Liver (tissue), 8 donors: ENCODE measurements at regions not wholly inside any gene's neighbourhood (a gene's known extent, or its start where the extent isn't known, plus 50 kb on each side); places are given as distances from the start of the nearest gene placed in this dataset.

Experiments used
- DNase-seq: peaks from one replicate; pipeline ENCODE4 v3.0.0-alpha.2; 2017; ENCODE audit warnings: low spot score
- H3K27ac ChIP-seq, 2 donors: one replicate each; pipeline ENCODE4 v1.7.0; 2013; ENCODE audit warnings: inconsistent platforms in 2 of 2, low read length in 2 of 2, control low read depth in 1 of 2, low read depth in 1 of 2, mild to moderate bottlenecking in 1 of 2
- H3K27me3 ChIP-seq, 4 donors: one replicate each; pipeline versions ENCODE4 v1.6.1 to v1.7.0; 2013; ENCODE audit warnings: low read length in 3 of 4, inconsistent platforms in 1 of 4, mild to moderate bottlenecking in 1 of 4, moderate library complexity in 1 of 4; ENCODE audit not compliant: control insufficient read depth in 4 of 4, insufficient read depth in 4 of 4
- H3K36me3 ChIP-seq, 4 donors: one replicate each; pipeline versions ENCODE4 v1.6.1 to v1.7.0; 2013; ENCODE audit warnings: low read length in 3 of 4, mild to moderate bottlenecking in 3 of 4, low read depth in 1 of 4, moderate library complexity in 1 of 4; ENCODE audit not compliant: control insufficient read depth in 4 of 4, insufficient read depth in 3 of 4
- H3K4me1 ChIP-seq, 4 donors: one replicate each; pipeline versions ENCODE4 v1.6.1 to v1.7.0; 2013; ENCODE audit warnings: low read length in 3 of 4, mild to moderate bottlenecking in 3 of 4, moderate library complexity in 1 of 4; ENCODE audit not compliant: control insufficient read depth in 4 of 4, insufficient read depth in 4 of 4
- H3K4me3 ChIP-seq, 3 donors: one replicate each; pipeline versions ENCODE4 v1.6.1 to v1.7.0; 2013; ENCODE audit warnings: low read length in 3 of 3, control low read depth in 1 of 3, low read depth in 1 of 3, mild to moderate bottlenecking in 1 of 3
- H3K9ac ChIP-seq, 2 donors: one replicate each; pipeline ENCODE4 v1.7.0; 2013; ENCODE audit warnings: low read length in 2 of 2, mild to moderate bottlenecking in 2 of 2, moderate library complexity in 2 of 2, control low read depth in 1 of 2, low read depth in 1 of 2
- H3K9me3 ChIP-seq, 4 donors: one replicate each; pipeline versions ENCODE4 v1.6.1 to v1.7.0; 2013; ENCODE audit warnings: low read length in 3 of 4; ENCODE audit not compliant: control insufficient read depth in 4 of 4
- FOXA1 ChIP-seq: IDR thresholded peaks from 2 replicates; pipeline ENCODE4 v1.6.1; 2016; ENCODE audit warnings: antibody characterized with exemption
- FOXA2 ChIP-seq: IDR thresholded peaks from 2 replicates; pipeline ENCODE4 v1.6.1; 2016; ENCODE audit warnings: antibody characterized with exemption
- HNF4G ChIP-seq: IDR thresholded peaks from 2 replicates; pipeline ENCODE4 v1.6.1; 2016; ENCODE audit warnings: antibody characterized with exemption
- NR2F2 ChIP-seq: IDR thresholded peaks from 2 replicates; pipeline ENCODE4 v1.6.1; 2016; ENCODE audit warnings: antibody characterized with exemption
- REST ChIP-seq: IDR thresholded peaks from 2 replicates; pipeline ENCODE4 v1.6.1; 2016; ENCODE audit warnings: antibody characterized with exemption, mild to moderate bottlenecking
- RXRA ChIP-seq, 2 donors: IDR thresholded peaks; 2 replicates each; pipeline ENCODE4 v1.6.1; 2017 to 2018; ENCODE audit warnings: antibody characterized with exemption in 2 of 2, mild to moderate bottlenecking in 1 of 2
- SP1 ChIP-seq: IDR thresholded peaks from 2 replicates; pipeline ENCODE4 v1.6.1; 2018; ENCODE audit warnings: antibody characterized with exemption, mild to moderate bottlenecking
- TAF1 ChIP-seq: conservative IDR thresholded peaks from 2 replicates; pipeline ENCODE4 v1.6.1; 2016; ENCODE audit warnings: antibody characterized with exemption, mild to moderate bottlenecking
- YY1 ChIP-seq: IDR thresholded peaks from 2 replicates; pipeline ENCODE4 v1.6.1; 2016; ENCODE audit warnings: antibody characterized with exemption, mild to moderate bottlenecking
- WGBS: extraction: QIAGEN DNeasy Blood & Tissue Kit; methylation state at CpG from one replicate; pipeline ENCODE4 v1.1.7; 2013; 5-methylcytosine and 5-hydroxymethylcytosine counted together
- TF ChIP-seq, protein P1 (sequence below): fragments of 150-350 bp; IDR thresholded peaks from 2 replicates; pipeline ENCODE4 v1.5.1; 2017; ENCODE audit warnings: improper control_type of control experiment, low read depth, low read length; ENCODE audit not compliant: missing input control
- TF ChIP-seq, protein P2 (sequence below): IDR thresholded peaks from 2 replicates; pipeline ENCODE4 v1.6.1; 2016; ENCODE audit warnings: antibody characterized with exemption
- TF ChIP-seq, protein P3 (sequence below): IDR thresholded peaks from 2 replicates; pipeline ENCODE4 v1.6.1; 2016; ENCODE audit warnings: antibody characterized with exemption
- TF ChIP-seq, protein P4 (sequence below): IDR thresholded peaks from 2 replicates; pipeline ENCODE4 v1.6.1; 2016; ENCODE audit warnings: antibody characterized with exemption
- donor health status: healthy.
- donor health status: healthy.
- donor health status: healthy.
- donor health status: healthy.
- donor health status: healthy.

GRCh38 chr21:17088500-17088899, 424.3 kb upstream of the CXADR start:
- H3K4me1 ChIP-seq: no peaks in the 10 kb centered on the region
- no peaks in the 10 kb centered on the region for H3K9me3 ChIP-seq
- H3K27ac ChIP-seq: no peak overlapping the region
- H3K36me3 ChIP-seq: no peaks in the 10 kb centered on the region
- H3K27me3 ChIP-seq: peaks cover 0 to 4% (median 0%) of the 10 kb centered on the region in 4 donors
- WGBS: 73% methylated on average over 4 of the region's 4 CpGs
- no peak for DNase-seq
- TF ChIP-seq TAF1 (no peak), YY1 (no peak), SP1 (no peak), REST (no peak), FOXA2 (no peak), RXRA (IDR thresholded peaks at IDR 0.05) (no peak)
- TF ChIP-seq, protein P1, sequence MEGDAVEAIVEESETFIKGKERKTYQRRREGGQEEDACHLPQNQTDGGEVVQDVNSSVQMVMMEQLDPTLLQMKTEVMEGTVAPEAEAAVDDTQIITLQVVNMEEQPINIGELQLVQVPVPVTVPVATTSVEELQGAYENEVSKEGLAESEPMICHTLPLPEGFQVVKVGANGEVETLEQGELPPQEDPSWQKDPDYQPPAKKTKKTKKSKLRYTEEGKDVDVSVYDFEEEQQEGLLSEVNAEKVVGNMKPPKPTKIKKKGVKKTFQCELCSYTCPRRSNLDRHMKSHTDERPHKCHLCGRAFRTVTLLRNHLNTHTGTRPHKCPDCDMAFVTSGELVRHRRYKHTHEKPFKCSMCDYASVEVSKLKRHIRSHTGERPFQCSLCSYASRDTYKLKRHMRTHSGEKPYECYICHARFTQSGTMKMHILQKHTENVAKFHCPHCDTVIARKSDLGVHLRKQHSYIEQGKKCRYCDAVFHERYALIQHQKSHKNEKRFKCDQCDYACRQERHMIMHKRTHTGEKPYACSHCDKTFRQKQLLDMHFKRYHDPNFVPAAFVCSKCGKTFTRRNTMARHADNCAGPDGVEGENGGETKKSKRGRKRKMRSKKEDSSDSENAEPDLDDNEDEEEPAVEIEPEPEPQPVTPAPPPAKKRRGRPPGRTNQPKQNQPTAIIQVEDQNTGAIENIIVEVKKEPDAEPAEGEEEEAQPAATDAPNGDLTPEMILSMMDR: no peak
- H3K9ac ChIP-seq: no peak overlapping the region
- no peak overlapping the region for H3K4me3 ChIP-seq

GRCh38 chr21:17089091-17089491, 423.8 kb upstream of the CXADR start:
- H3K36me3 ChIP-seq: no peaks in the 10 kb centered on the region
- no peak for DNase-seq
- H3K4me3 ChIP-seq: no peak overlapping the region
- no peak overlapping the region for H3K27ac ChIP-seq
- H3K9me3 ChIP-seq: no peaks in the 10 kb centered on the region
- TF ChIP-seq, protein P2, sequence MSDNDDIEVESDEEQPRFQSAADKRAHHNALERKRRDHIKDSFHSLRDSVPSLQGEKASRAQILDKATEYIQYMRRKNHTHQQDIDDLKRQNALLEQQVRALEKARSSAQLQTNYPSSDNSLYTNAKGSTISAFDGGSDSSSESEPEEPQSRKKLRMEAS: no peak
- TF ChIP-seq, protein P3, sequence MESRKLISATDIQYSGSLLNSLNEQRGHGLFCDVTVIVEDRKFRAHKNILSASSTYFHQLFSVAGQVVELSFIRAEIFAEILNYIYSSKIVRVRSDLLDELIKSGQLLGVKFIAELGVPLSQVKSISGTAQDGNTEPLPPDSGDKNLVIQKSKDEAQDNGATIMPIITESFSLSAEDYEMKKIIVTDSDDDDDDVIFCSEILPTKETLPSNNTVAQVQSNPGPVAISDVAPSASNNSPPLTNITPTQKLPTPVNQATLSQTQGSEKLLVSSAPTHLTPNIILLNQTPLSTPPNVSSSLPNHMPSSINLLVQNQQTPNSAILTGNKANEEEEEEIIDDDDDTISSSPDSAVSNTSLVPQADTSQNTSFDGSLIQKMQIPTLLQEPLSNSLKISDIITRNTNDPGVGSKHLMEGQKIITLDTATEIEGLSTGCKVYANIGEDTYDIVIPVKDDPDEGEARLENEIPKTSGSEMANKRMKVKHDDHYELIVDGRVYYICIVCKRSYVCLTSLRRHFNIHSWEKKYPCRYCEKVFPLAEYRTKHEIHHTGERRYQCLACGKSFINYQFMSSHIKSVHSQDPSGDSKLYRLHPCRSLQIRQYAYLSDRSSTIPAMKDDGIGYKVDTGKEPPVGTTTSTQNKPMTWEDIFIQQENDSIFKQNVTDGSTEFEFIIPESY: no peak
- TF ChIP-seq RXRA (IDR thresholded peaks at IDR 0.05): no peak
- no peak for TF ChIP-seq TAF1
- TF ChIP-seq, protein P4, sequence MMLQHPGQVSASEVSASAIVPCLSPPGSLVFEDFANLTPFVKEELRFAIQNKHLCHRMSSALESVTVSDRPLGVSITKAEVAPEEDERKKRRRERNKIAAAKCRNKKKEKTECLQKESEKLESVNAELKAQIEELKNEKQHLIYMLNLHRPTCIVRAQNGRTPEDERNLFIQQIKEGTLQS: no peak
- TF ChIP-seq FOXA1: no peak
- TF ChIP-seq HNF4G: no peak
- TF ChIP-seq FOXA2: no peak
- no peak for TF ChIP-seq NR2F2
- WGBS: 67% methylated on average over 1 of the region's 1 CpG
- no peak overlapping the region for H3K9ac ChIP-seq
- H3K4me1 ChIP-seq: no peaks in the 10 kb centered on the region
- H3K27me3 ChIP-seq: peaks cover 0 to 4% (median 0%) of the 10 kb centered on the region in 4 donors
